ENCODE measurements at regions not wholly inside any gene's neighbourhood (a gene's known extent, or its start where the extent isn't known, plus 50 kb on each side); places are given as distances from the start of the nearest gene placed in this dataset. TPM values are rescaled to one million over a fixed set of nuclear protein-coding genes. Genes with fewer than 3 reads are reported as not detected.

Small RNAs in the stretch of these regions (small RNA-seq; reads per million reads assigned to genes)
- gene AC103810.3 (ENCODE audit: low replicate concordance) (not detected), gene BPTFP1 (ENCODE audit: low replicate concordance) (not detected), gene MINOS1P2 (ENCODE audit: low replicate concordance) (not detected), gene MIR6080 (ENCODE audit: low replicate concordance) (not detected)

Measured in temporal lobe (tissue), 1 donor.